ENCODE measurements at regions not wholly inside any gene's neighbourhood (a gene's known extent, or its start where the extent isn't known, plus 50 kb on each side); places are given as distances from the start of the nearest gene placed in this dataset.

DNA sequence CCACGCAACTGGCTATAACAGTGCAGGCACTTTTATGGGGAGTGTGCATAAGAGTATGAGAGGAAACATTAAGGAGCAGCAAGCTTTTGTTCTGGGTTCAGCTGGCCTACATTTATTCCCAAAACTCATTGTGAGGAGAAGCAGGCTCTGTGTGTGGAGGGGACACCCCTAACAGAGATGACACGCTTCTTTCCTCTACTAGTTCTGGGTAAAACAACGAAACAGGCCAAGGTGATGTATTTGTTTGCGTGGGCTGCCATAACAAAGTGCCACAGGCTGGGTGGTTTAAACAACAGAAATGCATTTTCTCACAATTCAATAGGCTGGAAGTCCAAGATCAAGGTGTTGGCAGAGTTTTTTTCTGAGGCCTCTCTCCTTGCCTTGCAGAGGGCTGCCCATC, 488.6 kb downstream of the MID1IP1 start:
- no peak for DNase-seq (ENCODE audit: low read depth)

DNA sequence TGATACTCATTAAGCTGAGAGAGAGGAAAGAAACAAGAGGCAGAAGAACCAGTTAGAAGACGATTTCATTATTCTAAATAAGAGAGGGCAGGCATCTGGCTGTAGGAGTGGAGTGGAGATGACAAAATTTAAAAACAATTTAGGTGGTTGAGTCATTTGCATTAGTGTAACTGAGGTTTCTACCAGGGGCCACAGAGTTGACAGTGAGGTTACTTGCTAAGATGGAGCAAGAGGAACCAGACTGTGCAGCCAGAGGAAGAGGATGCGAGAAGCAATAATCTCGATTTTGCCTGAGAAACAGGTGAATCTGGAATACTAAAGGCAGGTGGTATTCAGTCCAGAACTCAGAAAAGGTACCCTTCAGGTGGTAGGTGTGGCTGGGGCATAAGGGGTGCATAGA, 491.9 kb downstream of the MID1IP1 start:
- no peak for DNase-seq (ENCODE audit: low read depth)

DNA sequence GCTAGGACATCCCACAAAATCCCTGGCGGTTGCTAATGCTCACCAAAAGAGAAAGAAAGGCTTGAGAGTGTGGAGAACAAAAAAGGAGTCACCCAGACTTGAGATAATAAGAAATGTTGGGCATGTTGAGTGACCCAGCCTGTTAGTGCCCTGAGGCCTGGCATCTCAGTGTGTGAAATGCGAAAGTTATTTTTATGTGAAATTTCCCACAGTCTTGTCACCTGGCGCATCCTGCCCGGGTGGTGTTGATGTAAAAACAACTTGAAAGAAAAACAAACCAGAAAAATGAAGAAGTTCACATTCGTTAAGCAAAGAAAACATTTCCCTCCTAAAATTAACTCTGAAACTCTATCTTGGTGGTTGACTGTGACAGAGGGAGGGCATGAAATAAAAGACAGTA, 495.2 kb downstream of the MID1IP1 start:
- no peak for DNase-seq (ENCODE audit: low read depth)

DNA sequence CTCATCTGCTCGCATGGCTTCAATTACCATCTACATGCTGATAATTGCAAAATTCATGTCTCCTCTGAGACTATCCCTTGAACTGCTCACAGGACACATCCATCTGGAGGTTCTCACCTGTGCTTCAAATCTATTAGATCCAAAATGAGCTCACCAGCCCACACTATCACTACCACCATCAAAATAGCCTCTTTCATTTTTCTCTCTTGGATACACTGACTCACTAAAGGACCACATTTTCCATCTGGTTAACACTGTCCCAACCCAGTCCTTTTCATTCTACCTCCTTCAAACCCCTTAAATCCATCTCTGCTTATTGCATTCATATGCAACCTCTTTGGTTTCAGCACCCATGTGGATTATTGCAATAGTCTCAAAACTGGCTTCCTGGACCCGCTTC, 497.6 kb downstream of the MID1IP1 start:
- no peak for DNase-seq (ENCODE audit: low read depth)

DNA sequence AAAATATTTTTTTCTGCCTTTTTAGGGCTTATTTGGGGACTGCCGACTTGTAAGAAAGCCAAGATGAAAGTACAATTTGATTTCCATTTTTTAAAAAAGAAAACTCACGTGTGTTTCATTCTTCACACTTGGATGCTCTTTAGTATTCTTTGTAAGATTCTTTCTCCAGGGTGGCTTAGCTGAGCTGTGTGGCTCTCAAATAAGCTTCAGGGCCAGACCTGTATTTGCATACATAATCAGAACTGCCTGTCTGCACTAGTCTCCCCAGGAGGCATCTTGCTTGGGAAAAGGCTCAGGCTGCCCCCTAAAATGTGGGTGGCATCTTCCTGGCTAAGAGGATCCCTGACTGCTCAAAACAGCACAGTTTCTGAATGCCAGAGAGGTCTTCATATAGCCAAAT, 498.4 kb downstream of the MID1IP1 start:
- no peak for DNase-seq (ENCODE audit: low read depth)

DNA sequence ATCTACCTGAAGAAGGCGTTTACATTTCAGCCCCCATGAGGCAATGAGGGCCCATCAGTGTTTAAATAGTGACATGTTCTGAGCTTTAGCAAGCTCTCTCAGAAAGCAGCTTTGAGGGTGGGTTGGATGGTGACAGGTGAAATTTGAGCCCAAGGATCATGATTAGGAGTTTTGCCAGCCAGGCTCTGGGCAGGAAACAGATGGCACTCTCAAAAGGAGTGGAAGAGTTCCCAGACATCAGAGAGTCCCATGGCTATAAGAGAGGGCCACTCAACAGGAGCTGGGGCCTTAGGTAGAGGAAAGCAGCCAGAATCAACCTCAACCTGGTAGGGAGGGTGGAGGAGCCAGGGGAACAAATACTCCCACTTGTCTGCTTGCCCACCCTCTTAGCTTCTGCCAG, 499.8 kb downstream of the MID1IP1 start:
- DNase-seq (ENCODE audit: low read depth), result no peak

DNA sequence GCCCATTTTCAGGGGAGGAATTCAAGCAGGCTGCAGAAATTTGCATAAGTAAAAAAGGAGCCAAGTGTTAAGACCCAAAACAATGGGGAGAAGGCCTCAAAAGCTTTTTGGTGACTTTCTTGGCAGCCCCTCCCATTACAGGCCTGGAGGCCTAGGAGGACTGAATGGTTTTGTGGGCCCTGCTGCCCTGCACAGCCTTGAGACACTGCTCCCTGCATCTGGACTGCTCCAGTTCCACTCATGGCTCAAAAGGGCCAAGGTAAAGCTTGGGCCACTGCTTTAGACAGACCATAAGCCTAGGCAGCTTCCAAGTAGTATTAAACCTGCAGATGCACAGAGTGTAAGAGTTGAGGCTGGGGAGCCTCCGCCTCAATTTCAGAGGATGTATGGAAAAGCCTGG, 501.6 kb downstream of the MID1IP1 start:
- DNase-seq (ENCODE audit: low read depth), result no peak

DNA sequence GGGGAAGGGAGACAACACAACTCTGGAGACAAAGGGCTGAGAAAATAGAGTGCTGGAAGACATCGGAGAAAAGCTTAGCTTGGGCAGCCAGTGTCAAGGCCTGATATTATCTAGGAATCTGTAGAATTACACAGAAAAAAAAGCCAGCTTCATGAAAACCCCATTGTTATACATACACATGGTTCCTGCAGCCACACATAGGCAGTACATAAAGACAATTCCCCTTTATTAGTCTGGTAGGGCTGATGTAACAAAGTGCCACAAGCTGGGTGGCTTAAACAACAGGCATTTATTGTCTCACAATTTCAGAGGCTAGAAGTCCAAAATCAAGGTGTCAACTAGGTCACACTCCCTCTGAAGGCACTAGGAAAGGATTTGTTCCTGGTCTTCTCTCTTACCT, 503.5 kb downstream of the MID1IP1 start:
- DNase-seq (ENCODE audit: low read depth), result no peak

DNA sequence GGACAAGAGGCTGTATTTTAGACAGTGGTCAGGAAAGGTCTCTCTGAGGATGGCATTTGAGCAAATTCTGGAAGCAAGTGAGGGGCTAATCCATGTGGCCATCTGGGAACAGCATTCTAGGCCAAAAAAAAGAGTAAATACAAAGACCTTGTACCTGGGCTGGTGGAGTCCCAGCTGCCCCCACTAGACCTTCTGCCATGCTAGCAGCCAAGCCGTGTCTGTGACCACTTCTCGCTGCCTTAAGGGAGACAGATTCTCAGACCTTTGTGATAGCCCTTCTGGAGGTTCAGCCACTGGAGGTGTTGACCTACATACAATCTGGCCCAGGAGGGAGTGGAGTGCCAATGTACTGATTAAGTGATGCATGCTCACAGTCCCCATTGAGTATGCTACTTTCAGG, 506.2 kb downstream of the MID1IP1 start:
- no peak for DNase-seq (ENCODE audit: low read depth)

DNA sequence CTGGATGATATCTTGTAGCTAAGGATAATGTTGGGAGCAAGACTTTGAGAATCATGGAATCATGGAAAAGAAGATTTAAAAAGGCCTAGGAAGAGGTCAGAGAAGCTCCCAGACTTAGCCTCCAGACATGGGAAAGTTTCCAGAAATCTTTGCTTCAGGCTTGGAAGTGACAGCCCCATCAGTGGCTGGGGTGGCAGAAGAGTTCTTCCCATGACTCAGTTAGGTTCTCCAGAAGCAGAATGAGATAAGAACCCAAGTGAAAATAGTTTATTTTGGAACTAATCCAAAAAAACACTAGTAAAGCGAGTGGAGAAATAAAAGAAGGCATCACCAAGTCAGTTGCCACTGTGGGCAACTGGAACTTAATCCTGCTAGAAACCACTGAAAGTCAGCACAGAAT, 506.9 kb downstream of the MID1IP1 start:
- no peak for DNase-seq (ENCODE audit: low read depth)

DNA sequence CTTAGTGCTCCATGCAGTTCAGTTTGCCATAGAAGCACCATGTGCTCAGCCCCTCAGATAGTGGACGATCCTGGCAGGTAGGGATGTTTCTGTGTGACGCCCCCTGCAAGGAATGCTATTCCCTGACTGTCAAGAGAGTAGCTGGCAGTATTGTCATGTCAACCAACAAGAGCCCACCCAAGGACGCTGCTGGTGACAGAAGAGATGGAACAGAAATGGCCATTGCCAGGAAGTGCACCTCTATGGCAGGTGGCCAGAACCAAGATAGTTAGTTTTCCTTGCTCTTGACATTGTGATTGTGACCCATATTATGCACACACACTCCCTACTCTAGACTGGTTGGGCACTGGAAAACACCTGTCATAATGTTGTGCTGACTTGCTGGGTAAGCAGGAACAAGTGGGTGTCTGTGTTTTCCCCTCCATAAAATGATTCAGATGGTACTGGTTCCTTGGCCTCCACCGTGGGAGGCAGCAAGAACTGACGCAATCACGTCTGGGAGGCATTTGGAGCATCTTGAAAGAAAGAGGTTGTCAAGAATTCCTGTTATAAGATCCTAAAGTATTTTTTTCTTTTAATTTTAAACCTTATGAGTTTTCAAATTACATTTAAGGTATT, 507.9 kb downstream of the MID1IP1 start:
- DNase-seq (ENCODE audit: low read depth), result peak; percentile 47

DNA sequence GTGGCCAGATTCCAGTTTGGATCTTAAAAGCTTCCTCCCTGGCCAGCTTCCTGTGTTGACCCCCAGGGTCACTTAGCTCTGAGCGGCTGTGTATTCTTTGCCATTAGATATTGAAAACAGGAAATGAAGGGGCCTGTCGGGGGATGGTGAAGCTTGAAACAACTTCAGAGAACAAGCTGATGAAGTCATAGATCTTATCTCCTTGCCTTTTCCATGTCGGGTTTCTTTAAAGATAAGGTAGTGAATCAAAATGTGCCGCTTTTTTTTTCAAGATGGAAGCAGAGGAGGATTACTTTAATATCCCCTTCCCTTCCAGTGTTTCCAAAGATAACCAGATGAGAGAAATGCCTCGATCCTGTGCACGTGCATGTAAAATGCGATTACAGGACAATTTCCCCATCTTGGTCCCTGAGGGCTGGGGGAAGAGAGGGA, 508.5 kb downstream of the MID1IP1 start:
- DNase-seq (ENCODE audit: low read depth), result peak; percentile 30

DNA sequence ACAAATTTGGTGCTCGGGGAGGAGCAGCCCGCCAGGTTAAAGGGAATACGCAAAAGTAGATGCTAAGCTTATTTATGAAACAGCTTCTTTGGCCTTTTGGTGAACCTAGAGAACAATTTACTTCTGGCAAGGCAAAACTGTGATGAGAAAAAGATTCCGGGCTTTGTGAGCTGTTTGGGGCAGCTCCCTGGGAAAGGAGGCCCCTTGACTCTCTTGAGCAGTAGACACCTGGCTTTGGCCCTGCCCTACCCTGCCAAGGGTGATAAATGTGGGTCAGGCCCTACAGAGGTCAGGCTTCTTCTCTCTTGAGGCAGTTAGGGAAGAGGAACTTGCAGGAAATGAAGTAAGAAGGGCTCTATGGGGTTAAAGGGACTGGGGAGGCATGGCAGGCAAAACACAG, 509.6 kb downstream of the MID1IP1 start:
- no peak for DNase-seq (ENCODE audit: low read depth)

DNA sequence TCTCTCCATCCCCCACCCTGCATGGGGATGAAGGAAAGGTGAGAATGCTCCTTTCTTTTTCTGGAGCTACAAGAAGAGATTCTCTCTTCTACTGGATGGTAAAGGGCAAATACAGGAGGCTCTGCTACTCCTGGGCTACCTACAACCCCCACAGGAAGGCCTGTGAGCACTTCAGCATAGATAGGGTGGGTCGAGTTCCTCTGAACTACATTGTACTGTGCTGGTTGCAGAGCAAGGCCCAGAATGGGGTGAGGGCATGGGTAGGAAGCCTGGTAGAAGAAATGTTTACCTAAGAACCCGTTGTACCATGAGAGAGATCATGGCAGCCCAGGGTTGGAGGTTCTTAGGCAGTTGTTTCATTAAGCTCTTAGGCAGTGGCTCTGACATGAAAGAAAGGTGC, 510.4 kb downstream of the MID1IP1 start:
- no peak for DNase-seq (ENCODE audit: low read depth)

DNA sequence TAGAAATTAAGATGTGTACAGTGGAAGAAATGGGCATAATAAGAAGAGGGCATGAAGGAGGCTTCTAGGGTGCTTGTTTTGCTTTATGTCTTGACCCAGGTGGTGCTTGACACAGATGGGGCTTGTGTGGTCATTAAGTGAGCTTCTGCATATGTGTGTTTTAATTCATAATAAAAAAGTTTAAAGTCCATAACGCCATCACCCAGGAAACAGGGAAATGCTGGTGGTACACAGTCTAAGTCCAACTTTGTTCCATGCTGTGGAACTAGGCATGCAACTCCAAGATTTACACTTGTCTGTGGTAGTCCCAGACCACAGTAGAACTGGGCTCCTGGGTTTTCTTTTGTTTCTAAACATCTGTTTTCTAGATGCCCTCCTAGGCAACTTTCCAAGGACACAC, 511.9 kb downstream of the MID1IP1 start:
- no peak for DNase-seq (ENCODE audit: low read depth)

DNA sequence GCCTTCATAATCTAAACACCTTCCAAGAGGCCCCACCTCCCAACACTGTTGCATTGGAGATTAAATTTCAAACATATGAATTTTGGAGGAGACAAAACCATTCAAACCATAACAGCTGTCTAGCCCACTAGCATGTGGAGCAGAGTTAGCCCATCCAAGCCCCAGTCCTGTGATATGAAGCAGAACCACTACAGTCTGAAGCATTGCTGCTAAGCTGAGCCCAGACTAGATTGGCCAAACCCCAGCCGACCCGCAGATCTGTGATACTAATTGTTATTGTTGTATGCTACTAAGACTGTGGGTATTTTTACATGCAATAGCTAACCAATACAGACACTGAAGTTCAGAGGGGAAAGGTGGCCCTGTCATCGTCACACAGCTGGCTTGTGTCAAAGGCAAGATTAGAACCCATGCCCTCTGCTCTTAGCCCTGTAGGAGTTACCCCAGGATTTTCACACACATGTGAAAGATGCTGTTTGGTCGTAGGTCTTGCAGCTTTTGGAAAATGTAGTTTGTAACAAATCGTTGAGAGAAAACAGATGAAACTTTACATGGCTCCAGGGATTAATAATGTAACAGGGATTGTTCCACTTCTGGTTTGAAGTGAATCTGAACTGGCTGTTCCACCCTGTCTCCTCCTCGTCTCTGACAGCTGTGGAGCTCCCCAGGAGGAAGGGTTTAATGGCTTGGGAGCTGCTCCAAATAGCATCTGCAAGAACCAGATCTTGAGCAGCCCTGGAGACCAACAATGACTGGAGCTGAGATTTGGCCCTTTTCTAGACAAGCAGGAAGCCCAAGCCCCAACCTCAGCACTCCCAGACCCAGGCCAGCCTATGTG, 517.5 kb downstream of the MID1IP1 start:
- no peak for DNase-seq (ENCODE audit: low read depth)

DNA sequence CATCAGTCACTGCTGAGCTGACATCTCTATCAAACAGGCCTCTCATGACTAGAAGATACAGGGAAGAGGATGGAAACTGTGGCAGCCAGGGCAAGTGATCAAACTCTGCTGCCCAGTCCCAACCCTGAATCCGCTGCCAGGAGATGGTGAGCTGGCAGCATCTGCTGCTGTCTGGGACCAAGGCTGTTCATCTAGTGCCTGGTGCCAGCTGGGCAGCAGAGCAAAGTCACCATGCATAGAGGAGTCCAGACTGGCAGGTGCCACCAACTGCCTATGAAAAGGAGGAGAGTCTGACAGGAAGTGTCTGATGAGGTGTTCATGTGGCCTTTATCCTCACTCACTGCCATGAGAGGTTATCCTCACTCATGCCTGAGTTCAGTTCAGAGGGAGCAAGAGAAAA, 518.9 kb downstream of the MID1IP1 start:
- DNase-seq (ENCODE audit: low read depth), result no peak

DNA sequence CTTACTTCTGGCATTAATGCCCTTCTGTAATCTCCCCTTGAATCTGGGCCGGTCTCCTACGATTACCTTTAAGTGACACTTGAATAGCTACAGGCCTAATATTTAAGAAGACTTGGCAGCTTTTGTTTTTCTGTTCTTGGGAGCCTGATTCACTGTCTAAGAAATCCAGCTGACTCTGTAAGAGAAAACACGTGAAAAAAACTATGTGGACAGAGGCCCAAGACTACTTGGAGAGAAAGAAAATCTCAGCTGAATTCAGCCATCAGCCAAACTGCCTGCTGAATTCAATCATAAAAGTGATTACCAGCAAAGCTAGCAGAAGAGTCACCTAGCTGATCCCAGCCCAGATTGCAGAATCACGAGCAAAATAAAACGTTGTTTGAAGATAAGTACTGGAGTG, 521.2 kb downstream of the MID1IP1 start:
- no peak for DNase-seq (ENCODE audit: low read depth)

DNA sequence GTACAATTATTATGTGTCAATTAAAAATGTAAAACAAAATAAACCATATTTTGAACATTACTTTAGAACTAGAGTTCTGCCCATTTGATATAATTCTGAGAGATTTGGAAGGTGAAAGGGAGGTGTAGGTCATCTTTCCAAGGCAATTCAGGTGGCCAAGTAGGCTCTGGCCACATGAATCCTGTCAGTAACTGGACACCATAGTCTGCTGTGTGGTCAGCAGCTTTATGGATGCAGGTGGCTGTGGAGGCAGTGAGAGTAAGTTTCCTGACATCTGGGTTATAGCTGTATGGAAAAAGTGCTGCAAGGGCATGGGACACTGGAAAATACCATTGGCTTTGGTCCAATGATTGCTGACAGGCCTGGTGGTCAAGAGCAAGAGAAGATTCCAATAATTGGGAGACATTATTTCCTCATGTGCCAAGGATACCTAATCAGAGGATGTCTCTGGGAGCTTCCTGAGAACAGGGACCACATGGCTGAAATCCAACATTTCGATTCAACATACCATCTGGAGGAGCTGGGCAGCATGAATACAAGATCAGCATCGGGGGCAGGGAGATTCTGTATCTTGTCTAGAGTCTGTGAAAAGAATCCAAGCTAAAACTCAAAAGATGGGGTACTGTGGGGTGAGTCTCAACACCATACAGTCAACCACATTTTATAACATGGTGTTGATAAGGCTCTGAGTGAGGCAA, 523.1 kb downstream of the MID1IP1 start:
- DNase-seq (ENCODE audit: low read depth), result no peak

DNA sequence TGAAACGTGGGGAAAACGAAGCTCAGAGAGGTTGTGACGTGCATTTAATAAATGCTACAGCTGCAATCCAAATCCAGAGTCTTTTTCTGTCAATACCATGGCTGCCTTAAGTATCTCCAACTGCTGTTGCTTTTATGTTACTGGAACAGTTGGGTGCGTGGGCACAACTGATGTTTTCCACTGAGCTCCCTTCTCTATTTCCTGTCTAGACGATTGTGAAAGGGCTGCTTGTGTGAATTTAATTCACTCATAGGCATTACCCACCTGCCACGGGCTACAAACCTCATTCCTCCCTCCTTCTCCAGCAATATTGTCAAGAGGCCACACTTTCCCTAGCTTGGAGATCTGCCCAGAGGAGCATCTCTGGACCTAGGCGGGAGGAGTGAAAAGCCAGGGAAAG, 526.0 kb downstream of the MID1IP1 start:
- DNase-seq (ENCODE audit: low read depth), result peak; percentile 38

DNA sequence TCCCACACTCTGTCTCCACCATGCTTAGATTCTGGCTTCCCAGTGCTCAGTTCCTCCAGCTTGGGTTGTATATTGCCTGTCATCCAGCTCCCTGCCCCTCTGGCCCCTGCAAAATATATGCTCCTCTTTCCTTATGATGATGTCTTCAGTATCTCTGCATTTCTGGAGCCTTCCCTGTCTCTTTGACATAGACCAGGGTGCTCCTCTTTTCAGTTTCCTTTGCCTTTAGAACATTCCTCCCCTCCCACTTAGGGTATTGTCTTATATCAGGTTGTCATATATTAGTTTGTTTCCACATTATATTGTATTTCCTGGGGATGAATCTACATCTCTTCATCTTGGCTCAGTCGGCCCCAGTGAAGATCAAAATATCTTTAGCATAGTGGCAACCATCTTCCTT, 526.4 kb downstream of the MID1IP1 start:
- no peak for DNase-seq (ENCODE audit: low read depth)

DNA sequence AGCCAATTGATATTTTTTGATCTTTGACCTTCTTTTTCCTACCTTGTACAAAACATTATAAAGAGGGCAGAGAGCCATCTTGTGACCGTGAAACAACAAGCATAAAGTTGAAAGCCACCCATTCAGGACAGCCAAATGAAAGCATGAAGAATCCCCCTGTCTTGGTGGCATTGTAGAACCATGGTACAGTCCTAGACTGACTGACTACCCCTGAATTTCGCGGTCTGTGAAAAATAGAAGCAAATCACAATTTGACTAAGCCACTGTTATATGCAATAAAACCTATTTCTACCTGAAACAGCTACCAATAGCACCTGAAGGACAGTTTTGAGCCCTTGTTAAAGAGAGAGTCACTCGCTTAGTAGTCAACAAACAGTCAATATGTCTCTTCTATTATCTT, 527.4 kb downstream of the MID1IP1 start:
- DNase-seq (ENCODE audit: low read depth), result no peak

DNA sequence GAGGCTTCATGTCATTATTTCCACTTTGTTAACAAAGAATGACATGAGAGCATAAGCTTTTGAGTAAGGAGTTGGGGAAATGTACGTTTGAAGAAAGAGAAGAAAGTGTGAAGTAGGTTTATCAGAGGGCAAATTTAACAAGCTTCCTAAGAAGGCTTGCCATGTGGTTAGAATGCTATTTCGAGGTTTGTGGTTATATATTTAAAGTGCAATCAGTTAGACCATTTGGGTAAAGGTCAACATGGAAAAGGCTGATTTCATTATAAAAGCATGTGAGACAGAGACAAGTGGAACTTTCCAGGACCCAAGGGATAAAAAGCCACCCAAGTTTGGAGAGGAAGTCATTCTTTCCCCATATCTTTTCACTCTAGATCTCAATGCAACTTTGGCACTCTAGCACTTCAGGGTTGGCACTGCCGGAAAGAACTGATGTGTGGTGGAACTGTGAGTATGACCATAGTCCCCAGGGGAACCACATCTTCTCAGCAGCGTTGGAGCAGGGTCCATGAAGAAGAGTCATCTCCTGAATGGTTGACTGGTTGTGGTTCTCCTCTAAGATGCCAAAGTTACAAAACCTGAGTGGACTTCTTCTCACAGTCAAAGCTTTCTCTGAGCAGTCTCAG, 529.9 kb downstream of the MID1IP1 start:
- no peak for DNase-seq (ENCODE audit: low read depth)
